ENCODE measurements at regions not wholly inside any gene's neighbourhood (a gene's known extent, or its start where the extent isn't known, plus 50 kb on each side); places are given as distances from the start of the nearest gene placed in this dataset.

DNA sequence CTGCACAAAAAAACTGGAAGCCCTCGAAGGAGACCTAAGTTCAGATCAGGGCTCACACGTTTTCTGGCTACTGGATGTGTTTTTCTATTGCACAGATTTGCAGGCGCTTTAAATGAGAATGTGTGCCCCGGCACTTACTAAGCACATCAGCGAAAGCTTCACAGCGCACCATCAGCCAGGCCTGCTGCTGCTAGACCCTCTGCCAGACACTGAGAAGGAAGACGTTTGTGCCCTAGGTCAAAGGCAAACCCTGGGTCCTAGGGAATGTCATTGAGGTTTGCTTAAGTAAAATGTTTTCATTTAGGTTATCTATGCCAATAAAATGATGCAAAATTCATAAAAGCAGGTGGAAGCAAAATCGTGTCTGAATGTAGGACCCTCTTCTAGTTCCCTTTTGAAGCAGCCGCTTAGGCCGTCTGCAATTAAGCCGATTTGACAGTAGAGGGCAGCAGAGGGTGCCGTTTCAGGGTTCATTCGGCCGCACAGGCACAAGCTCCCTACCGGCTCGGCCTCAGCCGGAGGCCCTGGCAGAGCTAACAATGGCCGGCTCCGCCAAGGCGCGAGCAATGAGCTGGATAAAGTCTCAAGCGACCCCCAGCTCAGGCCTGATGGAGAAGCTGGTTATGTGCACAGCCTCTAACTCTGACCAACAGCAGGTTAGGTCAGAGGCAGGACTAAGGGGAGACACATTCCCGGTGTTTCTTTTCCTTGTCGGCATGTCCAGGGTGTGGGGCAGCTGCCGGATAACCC lies 107.2 kb upstream of the FOXA2 start (continued):
- TF ChIP-seq ZNF335 (CRISPR knock-in tag; IDR thresholded peaks at IDR 0.05) (peak; percentile 55; the same call in 1 of the 2 replicates), ATF3 (CRISPR knock-in tag; IDR thresholded peaks at IDR 0.05) (0 out of 2 replicates have a peak, but pooled peaks have one; percentile 28), WIZ (CRISPR knock-in tag; IDR thresholded peaks at IDR 0.05) (peak; percentile 35; the same call in 1 of the 2 replicates), KAT7 (CRISPR knock-in tag; IDR thresholded peaks at IDR 0.05; ENCODE audit: borderline replicate concordance) (no peak), ZNF775 (CRISPR knock-in tag; IDR thresholded peaks at IDR 0.05; ENCODE audit: borderline replicate concordance) (no peak), ZNF598 (CRISPR knock-in tag; IDR thresholded peaks at IDR 0.05; ENCODE audit: borderline replicate concordance) (peak; percentile 83; the same call in 1 of the 2 replicates), MZF1 (CRISPR knock-in tag; IDR thresholded peaks at IDR 0.05; ENCODE audit: borderline replicate concordance) (0 out of 2 replicates have a peak, but pooled peaks have one; percentile 43), JARID2 (CRISPR knock-in tag; IDR thresholded peaks at IDR 0.05; ENCODE audit: insufficient replicate concordance) (no peak), YY1 (IDR thresholded peaks at IDR 0.05; ENCODE audit: insufficient read depth, insufficient replicate concordance, low read depth, low read length) (peak; percentile 80), AGO1 (IDR thresholded peaks at IDR 0.05; ENCODE audit: low read depth, low read length, poor library complexity, severe bottlenecking) (no peak), ZGPAT (CRISPR knock-in tag; IDR thresholded peaks at IDR 0.05) (peak; percentile 60; the same call in 1 of the 2 replicates), ZBTB37 (CRISPR knock-in tag; IDR thresholded peaks at IDR 0.05) (no peak), TBL1XR1 (IDR thresholded peaks at IDR 0.05; ENCODE audit: borderline replicate concordance, low read length, partially characterized antibody) (peak; percentile 57), PBX3 (CRISPR knock-in tag; IDR thresholded peaks at IDR 0.05; ENCODE audit: borderline replicate concordance) (no peak), NAIF1 (CRISPR knock-in tag; IDR thresholded peaks at IDR 0.05; ENCODE audit: borderline replicate concordance) (no peak), ZNF782 (CRISPR knock-in tag; IDR thresholded peaks at IDR 0.05; ENCODE audit: borderline replicate concordance) (0 out of 2 replicates have a peak, but pooled peaks have one; percentile 26), SIN3A (IDR thresholded peaks at IDR 0.05; ENCODE audit: borderline replicate concordance, low read depth, low read length) (no peak)
- TF ChIP-seq, protein P1, sequence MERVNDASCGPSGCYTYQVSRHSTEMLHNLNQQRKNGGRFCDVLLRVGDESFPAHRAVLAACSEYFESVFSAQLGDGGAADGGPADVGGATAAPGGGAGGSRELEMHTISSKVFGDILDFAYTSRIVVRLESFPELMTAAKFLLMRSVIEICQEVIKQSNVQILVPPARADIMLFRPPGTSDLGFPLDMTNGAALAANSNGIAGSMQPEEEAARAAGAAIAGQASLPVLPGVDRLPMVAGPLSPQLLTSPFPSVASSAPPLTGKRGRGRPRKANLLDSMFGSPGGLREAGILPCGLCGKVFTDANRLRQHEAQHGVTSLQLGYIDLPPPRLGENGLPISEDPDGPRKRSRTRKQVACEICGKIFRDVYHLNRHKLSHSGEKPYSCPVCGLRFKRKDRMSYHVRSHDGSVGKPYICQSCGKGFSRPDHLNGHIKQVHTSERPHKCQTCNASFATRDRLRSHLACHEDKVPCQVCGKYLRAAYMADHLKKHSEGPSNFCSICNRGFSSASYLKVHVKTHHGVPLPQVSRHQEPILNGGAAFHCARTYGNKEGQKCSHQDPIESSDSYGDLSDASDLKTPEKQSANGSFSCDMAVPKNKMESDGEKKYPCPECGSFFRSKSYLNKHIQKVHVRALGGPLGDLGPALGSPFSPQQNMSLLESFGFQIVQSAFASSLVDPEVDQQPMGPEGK (CRISPR knock-in tag; IDR thresholded peaks at IDR 0.05): no peak
- TF ChIP-seq, protein P2, sequence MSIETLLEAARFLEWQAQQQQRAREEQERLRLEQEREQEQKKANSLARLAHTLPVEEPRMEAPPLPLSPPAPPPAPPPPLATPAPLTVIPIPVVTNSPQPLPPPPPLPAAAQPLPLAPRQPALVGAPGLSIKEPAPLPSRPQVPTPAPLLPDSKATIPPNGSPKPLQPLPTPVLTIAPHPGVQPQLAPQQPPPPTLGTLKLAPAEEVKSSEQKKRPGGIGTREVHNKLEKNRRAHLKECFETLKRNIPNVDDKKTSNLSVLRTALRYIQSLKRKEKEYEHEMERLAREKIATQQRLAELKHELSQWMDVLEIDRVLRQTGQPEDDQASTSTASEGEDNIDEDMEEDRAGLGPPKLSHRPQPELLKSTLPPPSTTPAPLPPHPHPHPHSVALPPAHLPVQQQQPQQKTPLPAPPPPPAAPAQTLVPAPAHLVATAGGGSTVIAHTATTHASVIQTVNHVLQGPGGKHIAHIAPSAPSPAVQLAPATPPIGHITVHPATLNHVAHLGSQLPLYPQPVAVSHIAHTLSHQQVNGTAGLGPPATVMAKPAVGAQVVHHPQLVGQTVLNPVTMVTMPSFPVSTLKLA (IDR thresholded peaks at IDR 0.05): no peak

Measured in HepG2 (cell line).